A549 (cell line): ENCODE measurements at regions not wholly inside any gene's neighbourhood (a gene's known extent, or its start where the extent isn't known, plus 50 kb on each side); places are given as distances from the start of the nearest gene placed in this dataset.

Source experiments
- CTCF ChIP-seq: fragments of >200 bp; sonication (Bioruptor Twin); formaldehyde crosslinking; IDR thresholded peaks from 3 replicates; pipeline ENCODE4 v1.5.1; 2016
- EP300 ChIP-seq, 2 experiments: fragments of >200 bp; sonication (Bioruptor Twin); formaldehyde crosslinking; IDR thresholded peaks; 2 replicates in 1 of 2; 3 replicates in 1 of 2; pipeline ENCODE4 v1.6.1; 2016 to 2017
- JUNB ChIP-seq: fragments of >200 bp; sonication (Bioruptor Twin); formaldehyde crosslinking; IDR thresholded peaks from 2 replicates; pipeline ENCODE4 v1.6.1; 2016
- MAZ ChIP-seq: fragments of 150-350 bp; IDR thresholded peaks from 2 replicates; pipeline ENCODE4 v1.6.1; 2014; ENCODE audit warnings: antibody characterized with exemption, low read depth, low read length, borderline replicate concordance
- MYC ChIP-seq: IDR thresholded peaks from 2 replicates; pipeline ENCODE4 v1.6.1; 2012; ENCODE audit warnings: mild to moderate bottlenecking, inconsistent platforms, low read length, improper control_type of control experiment, borderline replicate concordance
- NPAS2 ChIP-seq: fragments of 250-450 bp; sonication (Bioruptor Pico); IDR thresholded peaks from 2 replicates; pipeline ENCODE4 v1.8.0; 2022; ENCODE audit warnings: mild to moderate bottlenecking, moderate library complexity, borderline replicate concordance
- PHF8 ChIP-seq: fragments of 200-600 bp; sonication (generic); IDR thresholded peaks from 2 replicates; pipeline ENCODE4 v1.6.1; 2016; ENCODE audit warnings: low read depth, mild to moderate bottlenecking, antibody characterized with exemption, moderate library complexity, borderline replicate concordance
- POLR2A ChIP-seq: IDR thresholded peaks from 2 replicates; pipeline ENCODE4 v1.6.1; 2012; ENCODE audit warnings: mild to moderate bottlenecking, low read length
- REST ChIP-seq: fragments of 200-600 bp; sonication (generic); IDR thresholded peaks from 2 replicates; pipeline ENCODE4 v1.6.1; 2016; ENCODE audit warnings: antibody characterized with exemption, mild to moderate bottlenecking, moderate library complexity
- RFX5 ChIP-seq: fragments of 450-650 bp; IDR thresholded peaks from 2 replicates; pipeline ENCODE4 v1.7.1; 2014; ENCODE audit warnings: antibody characterized with exemption, mild to moderate bottlenecking, moderate library complexity
- SMC3 ChIP-seq: fragments of >200 bp; sonication (Bioruptor Twin); formaldehyde crosslinking; IDR thresholded peaks from 3 replicates; pipeline ENCODE4 v1.6.1; 2018; ENCODE audit warnings: inconsistent platforms
- SREBF2 ChIP-seq: fragments of 450-650 bp; IDR thresholded peaks from 2 replicates; pipeline ENCODE4 v1.6.1; 2014; ENCODE audit warnings: mild to moderate bottlenecking, moderate library complexity

DNA sequence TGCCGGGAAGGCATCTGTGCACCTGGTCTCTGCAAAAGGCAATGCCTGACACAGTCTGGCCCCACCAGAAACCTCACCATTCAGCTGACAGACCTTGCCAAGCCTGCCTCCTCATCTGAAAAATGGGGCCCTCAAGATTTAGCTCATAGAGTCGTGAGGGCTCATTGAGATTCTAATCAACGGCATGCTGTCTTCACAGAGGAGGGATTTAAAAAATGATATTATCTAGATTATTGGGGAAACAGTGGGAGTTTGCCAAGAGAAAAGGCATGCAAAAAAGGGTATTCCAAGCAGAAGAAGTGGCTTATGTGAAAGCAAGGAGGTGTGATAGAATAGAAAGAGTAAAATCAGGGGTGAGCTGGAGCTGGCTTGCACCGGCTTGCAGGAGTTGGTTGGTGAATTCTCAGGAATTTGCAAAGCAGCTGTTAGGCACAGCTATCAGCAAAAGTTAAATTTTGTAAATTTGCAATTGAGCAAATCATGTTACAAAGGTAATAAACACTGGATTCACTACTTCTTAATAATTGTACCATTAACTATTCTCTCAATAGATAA, 91.7 kb upstream of the WNT4 start:
- TF ChIP-seq CTCF (no peak), SMC3 (no peak), EP300 (IDR thresholded peaks at IDR 0.05) (no peak), NPAS2 (CRISPR knock-in tag) (no peak), REST (no peak), SREBF2 (no peak), MAZ (no peak), PHF8 (no peak), JUNB (no peak), MYC (no peak), RFX5 (no peak), POLR2A (no peak)
